Endothelial cell of umbilical vein (primary cell): ENCODE measurements at regions not wholly inside any gene's neighbourhood (a gene's known extent, or its start where the extent isn't known, plus 50 kb on each side); places are given as distances from the start of the nearest gene placed in this dataset.

Source experiments
- BruUV-seq: library from RNA; stranded (reverse); fragments of 400-500 nt; replicated peaks from 2 replicates; lab custom pipeline; 2021; lab: Mats Ljungman, UMichigan
- CTCF ChIA-PET: fragments of 300-600, 350-600 bp; sonication (Branson Sonifier 250); formaldehyde crosslinking; loops from one replicate; lab custom pipeline; 2021; ENCODE audit warnings: antibody characterized with exemption, inconsistent platforms; lab: Charles Lee
- POLR2A ChIA-PET: fragments of 300-600, 350-600 bp; sonication (Branson Sonifier 250); formaldehyde crosslinking; loops from one replicate; lab custom pipeline; 2021; ENCODE audit warnings: antibody characterized with exemption, inconsistent platforms; lab: Charles Lee
- DNase-seq: peaks from one replicate; pipeline ENCODE4 v3.0.0-alpha.2; 2011; ENCODE audit warnings: low read depth, low spot score
- FAIRE-seq: peaks from 2 replicates; lab custom pipeline; 2011; peaks lifted over from hg19 to GRCh38; lab: Jason Lieb, UNC
- H2AFZ ChIP-seq: 2 replicates; pipeline ENCODE4 v1.6.0; 2012; ENCODE audit warnings: low read depth, low read length, control low read depth, inconsistent platforms
- H3K27ac ChIP-seq: 2 replicates; pipeline ENCODE4 v1.5.1; 2011; ENCODE audit warnings: low read depth, mild to moderate bottlenecking, control low read depth, low read length, moderate library complexity; ENCODE audit not compliant: insufficient read depth
- H3K27me3 ChIP-seq, 2 experiments: 2 replicates each; pipeline versions ENCODE4 v1.6.0 to v1.6.1; 2011; ENCODE audit warnings: low read length in 2 of 2, mixed read lengths in 1 of 2; ENCODE audit not compliant: control insufficient read depth in 2 of 2, insufficient read depth in 2 of 2
- H3K36me3 ChIP-seq, 2 experiments: 2 replicates in 1 of 2; 3 replicates in 1 of 2; pipeline ENCODE4 v1.5.1; 2011; ENCODE audit warnings: low read length in 2 of 2, mild to moderate bottlenecking in 1 of 2, moderate library complexity in 1 of 2; ENCODE audit not compliant: control insufficient read depth in 2 of 2, insufficient read depth in 2 of 2; ENCODE audit errors: extremely low read depth in 1 of 2
- H3K4me1 ChIP-seq: 3 replicates; pipeline ENCODE4 v1.5.1; 2011; ENCODE audit warnings: mild to moderate bottlenecking, low read length; ENCODE audit not compliant: control insufficient read depth, insufficient read depth; ENCODE audit errors: extremely low read depth
- H3K4me2 ChIP-seq: 2 replicates; pipeline ENCODE4 v1.6.1; 2011; ENCODE audit warnings: low read length, control low read depth, mixed read lengths; ENCODE audit not compliant: insufficient read depth
- H3K4me3 ChIP-seq, 3 experiments: fragments of 200-600 bp in 1 of 3; sonication (generic), shearing (Covaris generic) in 1 of 3; replicated peaks in 1 of 3; 2 replicates each; pipeline ENCODE4 v1.5.1; 2011 to 2016; ENCODE audit warnings: control low read depth in 3 of 3, low read length in 3 of 3, mild to moderate bottlenecking in 2 of 3, inconsistent platforms in 1 of 3, low read depth in 1 of 3, moderate library complexity in 1 of 3; ENCODE audit not compliant: insufficient read depth in 1 of 3
- H3K79me2 ChIP-seq: 2 replicates; pipeline ENCODE4 v1.6.0; 2012; ENCODE audit warnings: low read length, inconsistent platforms; ENCODE audit not compliant: control insufficient read depth, insufficient read depth
- H3K9ac ChIP-seq: replicated peaks from 2 replicates; pipeline ENCODE3; 2011; ENCODE audit warnings: low read length, control low read depth; ENCODE audit not compliant: insufficient read depth; ENCODE audit errors: extremely low read depth
- H3K9me1 ChIP-seq: replicated peaks from 3 replicates; pipeline ENCODE4 v1.6.0; 2011; ENCODE audit warnings: mild to moderate bottlenecking, low read length; ENCODE audit not compliant: control insufficient read depth, insufficient read depth; ENCODE audit errors: extremely low read depth
- H3K9me3 ChIP-seq: replicated peaks from 2 replicates; pipeline ENCODE4 v1.5.1; 2012; ENCODE audit warnings: low read length, inconsistent platforms; ENCODE audit not compliant: control insufficient read depth, insufficient read depth
- H4K20me1 ChIP-seq: replicated peaks from 2 replicates; pipeline ENCODE3; 2011; ENCODE audit warnings: mild to moderate bottlenecking, low read length; ENCODE audit not compliant: control insufficient read depth, insufficient read depth; ENCODE audit errors: extremely low read depth
- FOS ChIP-seq: IDR thresholded peaks from 2 replicates; pipeline ENCODE4 v1.6.1; 2011; ENCODE audit warnings: mild to moderate bottlenecking, low read length, moderate library complexity, borderline replicate concordance; ENCODE audit not compliant: insufficient read depth
- MYC ChIP-seq: IDR thresholded peaks from one replicate; pipeline ENCODE4 v1.6.1; 2011; ENCODE audit warnings: mild to moderate bottlenecking, low read depth, low read length
- POLR2A ChIP-seq: IDR thresholded peaks from 2 replicates; pipeline ENCODE4 v1.6.1; 2012; ENCODE audit warnings: low read depth, mild to moderate bottlenecking, control low read depth, low read length
- dilution Hi-C: fragments of 300-500 bp; cut with MboI; formaldehyde crosslinking; loops from one replicate; pipeline ENCODE4 v1.15.0; 2019; ENCODE audit warnings: low sequenced_read_pairs; ENCODE audit not compliant: extremely low pct_ligation_motif_present
- intact Hi-C: fragments of 100-400 bp; cut with micrococcal nuclease; formaldehyde crosslinking; loops from one replicate; pipeline ENCODE4 v1.10.0; 2022
- TF ChIP-seq, protein P1 (sequence below), 2 donors: IDR thresholded peaks; 1 replicate in 1 of 2; 2 replicates in 1 of 2; pipeline ENCODE4 v1.5.1; 2011; ENCODE audit warnings: low read length in 2 of 2, mild to moderate bottlenecking in 2 of 2, moderate library complexity in 2 of 2, control low read depth in 1 of 2, inconsistent platforms in 1 of 2, low read depth in 1 of 2; ENCODE audit not compliant: insufficient read depth in 1 of 2; ENCODE audit errors: extremely low read depth in 1 of 2
- TF ChIP-seq, protein P2 (sequence below): IDR thresholded peaks from 2 replicates; pipeline ENCODE4 v1.6.1; 2011; ENCODE audit not compliant: insufficient read depth, insufficient read length

DNA sequence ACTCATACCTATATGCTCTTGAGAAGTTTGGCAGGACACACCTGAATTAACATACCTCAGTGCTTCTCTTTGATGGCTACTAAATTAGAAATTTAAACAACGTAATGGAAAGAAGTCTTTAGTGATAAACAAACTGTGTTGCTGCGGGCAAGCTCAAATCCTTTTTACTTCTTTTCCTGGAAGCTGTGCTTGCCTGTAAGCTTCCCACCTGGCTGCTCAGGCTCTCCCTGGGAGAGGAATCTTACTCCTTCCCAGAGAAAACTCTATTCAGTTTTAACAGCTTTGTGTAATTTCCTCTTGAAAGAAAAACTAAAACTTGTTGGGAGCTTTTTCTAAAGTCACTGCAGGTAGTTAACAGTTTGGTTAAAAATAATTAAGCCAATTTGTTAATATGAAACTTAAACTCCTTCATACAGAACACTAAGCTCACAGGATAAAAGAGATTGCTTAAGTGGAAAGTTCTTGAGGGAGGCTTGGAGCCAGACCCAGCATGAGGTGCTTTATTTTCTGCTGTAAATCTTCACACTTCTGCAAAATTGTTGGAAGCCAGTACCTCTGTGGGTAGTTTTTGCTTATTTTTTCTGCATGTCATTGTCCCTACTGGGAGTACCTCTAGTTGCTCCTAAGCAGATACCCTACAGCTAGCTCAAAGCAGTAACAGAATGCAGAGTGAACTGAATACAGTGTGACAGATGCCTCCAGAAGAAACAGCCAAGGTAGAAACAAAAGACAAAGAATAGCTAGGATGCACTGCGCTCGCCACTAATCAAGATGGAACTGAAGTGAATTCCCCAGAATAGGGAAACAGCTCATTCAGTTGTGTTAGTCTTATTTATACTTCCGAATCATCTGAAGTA, 1253.0 kb downstream of the PCDH17 start:
- intact Hi-C loops (no loop called here), dilution Hi-C loops (no loop called here)
- no peak overlapping the region for H3K4me2 ChIP-seq
- FAIRE-seq (no peak), DNase-seq (no peak)
- no peaks in the 10 kb centered on the region for H3K9me1 ChIP-seq
- TF ChIP-seq, protein P1, sequence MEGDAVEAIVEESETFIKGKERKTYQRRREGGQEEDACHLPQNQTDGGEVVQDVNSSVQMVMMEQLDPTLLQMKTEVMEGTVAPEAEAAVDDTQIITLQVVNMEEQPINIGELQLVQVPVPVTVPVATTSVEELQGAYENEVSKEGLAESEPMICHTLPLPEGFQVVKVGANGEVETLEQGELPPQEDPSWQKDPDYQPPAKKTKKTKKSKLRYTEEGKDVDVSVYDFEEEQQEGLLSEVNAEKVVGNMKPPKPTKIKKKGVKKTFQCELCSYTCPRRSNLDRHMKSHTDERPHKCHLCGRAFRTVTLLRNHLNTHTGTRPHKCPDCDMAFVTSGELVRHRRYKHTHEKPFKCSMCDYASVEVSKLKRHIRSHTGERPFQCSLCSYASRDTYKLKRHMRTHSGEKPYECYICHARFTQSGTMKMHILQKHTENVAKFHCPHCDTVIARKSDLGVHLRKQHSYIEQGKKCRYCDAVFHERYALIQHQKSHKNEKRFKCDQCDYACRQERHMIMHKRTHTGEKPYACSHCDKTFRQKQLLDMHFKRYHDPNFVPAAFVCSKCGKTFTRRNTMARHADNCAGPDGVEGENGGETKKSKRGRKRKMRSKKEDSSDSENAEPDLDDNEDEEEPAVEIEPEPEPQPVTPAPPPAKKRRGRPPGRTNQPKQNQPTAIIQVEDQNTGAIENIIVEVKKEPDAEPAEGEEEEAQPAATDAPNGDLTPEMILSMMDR (IDR thresholded peaks at IDR 0.05; ENCODE audit: extremely low read depth in 1 of 2, insufficient read depth in 1 of 2, low read depth in 1 of 2, low read length in 2 of 2): no peak
- TF ChIP-seq MYC: no peak
- TF ChIP-seq, protein P2, sequence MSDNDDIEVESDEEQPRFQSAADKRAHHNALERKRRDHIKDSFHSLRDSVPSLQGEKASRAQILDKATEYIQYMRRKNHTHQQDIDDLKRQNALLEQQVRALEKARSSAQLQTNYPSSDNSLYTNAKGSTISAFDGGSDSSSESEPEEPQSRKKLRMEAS: no peak
- TF ChIP-seq FOS: no peak
- TF ChIP-seq POLR2A: no peak
- BruUV-seq: no TSS peak
- ChIA-PET CTCF (interaction anchor here (0.5 kb wide), 1 partner anchor 422 kb away, joined by 3 read pairs; no protein-coding TSS in a partner anchor), POLR2A (no interaction called here)
- H3K4me1 ChIP-seq: no peaks in the 10 kb centered on the region
- H3K9me3 ChIP-seq: no peaks in the 10 kb centered on the region
- no peak overlapping the region for H3K9ac ChIP-seq
- H3K27ac ChIP-seq: no peak overlapping the region
- no peak overlapping the region for H3K4me3 ChIP-seq
- no peaks in the 10 kb centered on the region for H3K36me3 ChIP-seq
- no peaks in the 10 kb centered on the region for H3K27me3 ChIP-seq
- no peak overlapping the region for H2AFZ ChIP-seq
- H4K20me1 ChIP-seq: no peaks in the 10 kb centered on the region
- H3K79me2 ChIP-seq: no peaks in the 10 kb centered on the region
